22Rv1 (cell line): ENCODE measurements at regions not wholly inside any gene's neighbourhood (a gene's known extent, or its start where the extent isn't known, plus 50 kb on each side); places are given as distances from the start of the nearest gene placed in this dataset.

Experiments
- CTCF ChIP-seq: fragments of 450-650 bp; IDR thresholded peaks from 2 replicates; pipeline ENCODE4 v1.5.1; 2017; ENCODE audit warnings: mild to moderate bottlenecking
- ZFX ChIP-seq: fragments of 450-650 bp; IDR thresholded peaks from 2 replicates; pipeline ENCODE4 v1.6.1; 2017; ENCODE audit warnings: antibody characterized with exemption, borderline replicate concordance

DNA sequence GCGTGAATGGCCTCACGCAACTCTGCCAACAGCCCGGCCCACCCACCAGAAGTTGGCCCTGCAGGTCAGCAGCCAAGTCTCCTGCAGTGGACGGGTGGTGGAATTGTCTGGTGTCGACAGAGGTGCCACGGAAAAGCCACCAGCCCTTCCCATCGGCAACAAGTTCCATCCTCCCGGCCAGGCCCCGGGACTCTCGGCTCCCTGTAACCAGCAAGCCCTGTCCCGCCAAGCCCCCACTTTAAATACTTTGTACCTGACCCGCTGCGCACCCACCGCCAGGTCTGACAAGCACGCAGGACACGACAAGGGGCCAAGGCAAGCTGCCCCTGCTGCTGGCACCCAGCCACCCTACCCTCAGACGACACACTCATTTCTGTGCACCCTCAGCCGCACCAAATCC is 100.8 kb downstream of the RBFOX3 start:
- TF ChIP-seq CTCF (no peak), ZFX (no peak)
